IMR-90 (cell line): ENCODE measurements at regions not wholly inside any gene's neighbourhood (a gene's known extent, or its start where the extent isn't known, plus 50 kb on each side); places are given as distances from the start of the nearest gene placed in this dataset.

Experiments
- ATAC-seq: fragments of 200-7000 bp; cut with Tn5 transposase; 2 replicates; pipeline ENCODE4 v1.9.1; 2020; ENCODE audit warnings: low read depth, mild to moderate bottlenecking, moderate library complexity
- BruUV-seq: library from RNA; stranded (reverse); fragments of 400-500 nt; replicated peaks from 2 replicates; lab custom pipeline; 2021; lab: Mats Ljungman, UMichigan
- CTCF ChIA-PET: fragments of 300-600 bp; formaldehyde crosslinking; extraction: SDS; loops from one replicate; lab custom pipeline; 2021; ENCODE audit warnings: antibody characterized with exemption; lab: Yijun Ruan, JAX
- POLR2A ChIA-PET: fragments of 300-600 bp; sonication (Branson Sonifier 250); formaldehyde crosslinking; loops from one replicate; lab custom pipeline; 2022; ENCODE audit warnings: antibody characterized with exemption; ENCODE audit not compliant: unreplicated experiment; lab: Charles Lee
- DNase-seq: peaks from one replicate; pipeline ENCODE4 v3.0.0; 2013
- H2AFZ ChIP-seq: replicated peaks from 2 replicates; pipeline ENCODE3; 2013; ENCODE audit warnings: low read length, mild to moderate bottlenecking; ENCODE audit not compliant: poor library complexity
- H2AK5ac ChIP-seq: 2 replicates; pipeline ENCODE4 v1.6.1; 2013; ENCODE audit warnings: low read depth, low read length, inconsistent platforms
- H2AK9ac ChIP-seq: replicated peaks from 2 replicates; pipeline ENCODE3; 2013; ENCODE audit warnings: mild to moderate bottlenecking, low read depth, low read length, moderate library complexity; ENCODE audit not compliant: poor library complexity
- H2BK120ac ChIP-seq: 2 replicates; pipeline ENCODE4 v1.6.1; 2013; ENCODE audit warnings: low read depth, low read length, inconsistent platforms
- H2BK15ac ChIP-seq: 3 replicates; pipeline ENCODE4 v1.6.1; 2013; ENCODE audit warnings: low read depth, low read length, inconsistent platforms
- H2BK20ac ChIP-seq: 2 replicates; pipeline ENCODE4 v1.6.1; 2013; ENCODE audit warnings: low read depth, mild to moderate bottlenecking, inconsistent platforms, low read length, moderate library complexity
- H2BK5ac ChIP-seq: 2 replicates; pipeline ENCODE4 v1.6.1; 2013; ENCODE audit warnings: mild to moderate bottlenecking, low read depth, low read length, inconsistent platforms; ENCODE audit not compliant: poor library complexity, severe bottlenecking
- H3K14ac ChIP-seq: replicated peaks from 2 replicates; pipeline ENCODE4 v1.6.1; 2013; ENCODE audit warnings: low read depth, low read length, inconsistent platforms
- H3K18ac ChIP-seq: 2 replicates; pipeline ENCODE4 v1.6.1; 2013; ENCODE audit warnings: low read depth, low read length, control low read depth
- H3K23ac ChIP-seq: 2 replicates; pipeline ENCODE4 v1.6.1; 2013; ENCODE audit warnings: low read depth, low read length, inconsistent platforms
- H3K27ac ChIP-seq: 2 replicates; pipeline ENCODE4 v1.5.1; 2013; ENCODE audit warnings: mild to moderate bottlenecking, control low read depth, low read length; ENCODE audit not compliant: insufficient read depth
- H3K27me3 ChIP-seq: 2 replicates; pipeline ENCODE4 v1.6.1; 2013; ENCODE audit warnings: low read length; ENCODE audit not compliant: control insufficient read depth, insufficient read depth
- H3K36me3 ChIP-seq: 2 replicates; pipeline ENCODE4 v1.6.1; 2013; ENCODE audit warnings: low read length, mixed read lengths; ENCODE audit not compliant: control insufficient read depth, insufficient read depth
- H3K4ac ChIP-seq: 2 replicates; pipeline ENCODE4 v1.6.1; 2013; ENCODE audit warnings: low read depth, low read length, inconsistent platforms
- H3K4me1 ChIP-seq: 2 replicates; pipeline ENCODE4 v1.6.1; 2013; ENCODE audit warnings: low read length, mixed read lengths; ENCODE audit not compliant: control insufficient read depth, insufficient read depth
- H3K4me2 ChIP-seq: 2 replicates; pipeline ENCODE4 v1.6.1; 2013; ENCODE audit warnings: low read depth, mild to moderate bottlenecking, control low read depth, low read length, moderate library complexity
- H3K4me3 ChIP-seq: 2 replicates; pipeline ENCODE4 v1.5.1; 2013; ENCODE audit warnings: low read depth, mild to moderate bottlenecking, control low read depth, low read length, moderate library complexity; ENCODE audit not compliant: insufficient read depth
- H3K56ac ChIP-seq: 2 replicates; pipeline ENCODE4 v1.6.1; 2013; ENCODE audit warnings: low read length, inconsistent platforms; ENCODE audit not compliant: insufficient read depth; ENCODE audit errors: extremely low read depth
- H3K79me1 ChIP-seq, 2 experiments: 2 replicates each; pipeline ENCODE4 v1.6.1; 2013; ENCODE audit warnings: low read length in 2 of 2, inconsistent platforms in 1 of 2, low read depth in 1 of 2
- H3K9ac ChIP-seq: 2 replicates; pipeline ENCODE4 v1.6.1; 2013; ENCODE audit warnings: low read depth, low read length, control low read depth
- H3K9me1 ChIP-seq: 2 replicates; pipeline ENCODE4 v1.6.1; 2013; ENCODE audit warnings: low read length, inconsistent platforms; ENCODE audit not compliant: insufficient read depth
- H3K9me3 ChIP-seq: 2 replicates; pipeline ENCODE4 v1.6.1; 2013; ENCODE audit warnings: low read length; ENCODE audit not compliant: control insufficient read depth, insufficient read depth
- H4K20me1 ChIP-seq: 2 replicates; pipeline ENCODE4 v1.6.1; 2013; ENCODE audit warnings: low read length, inconsistent platforms; ENCODE audit not compliant: insufficient read depth
- H4K5ac ChIP-seq: 2 replicates; pipeline ENCODE4 v1.6.1; 2013; ENCODE audit warnings: mild to moderate bottlenecking, low read depth, low read length, control low read depth
- H4K8ac ChIP-seq, 2 experiments: 2 replicates each; pipeline ENCODE4 v1.6.1; 2013; ENCODE audit warnings: low read depth in 2 of 2, low read length in 2 of 2, control low read depth in 1 of 2, inconsistent platforms in 1 of 2
- H4K91ac ChIP-seq: 2 replicates; pipeline ENCODE4 v1.6.1; 2013; ENCODE audit warnings: low read depth, low read length, inconsistent platforms; ENCODE audit not compliant: insufficient read depth
- CEBPB ChIP-seq: IDR thresholded peaks from 2 replicates; pipeline ENCODE4 v1.6.1; 2012; ENCODE audit warnings: low read depth, low read length, improper control_type of control experiment
- MAZ ChIP-seq: IDR thresholded peaks from 2 replicates; pipeline ENCODE4 v1.6.1; 2012; ENCODE audit warnings: low read depth, mild to moderate bottlenecking, low read length, improper control_type of control experiment, moderate library complexity, borderline replicate concordance
- NFE2L2 ChIP-seq: fragments of 150-350 bp; IDR thresholded peaks from 2 replicates; pipeline ENCODE4 v1.6.1; 2016; ENCODE audit warnings: low read depth, mild to moderate bottlenecking, low read length
- RAD21 ChIP-seq: IDR thresholded peaks from 2 replicates; pipeline ENCODE4 v1.6.1; 2012; ENCODE audit warnings: low read length, improper control_type of control experiment
- WGBS, 2 experiments: methylation state at CpG; one replicate each; pipeline versions ENCODE4 v1.1.5 to v1.1.7; 2013; ENCODE audit warnings: missing lambda C conversion rate in 2 of 2; ENCODE audit not compliant: insufficient read length in 1 of 2; ENCODE audit errors: extremely low coverage in 2 of 2; 5-methylcytosine and 5-hydroxymethylcytosine counted together
- dilution Hi-C: fragments of 300-500 bp; cut with HindIII; formaldehyde crosslinking; loops from one replicate; pipeline ENCODE4 v1.14.3; 2018; ENCODE audit warnings: low sequenced_read_pairs; ENCODE audit not compliant: unreplicated experiment
- in situ Hi-C: fragments of 300-500 bp; cut with MboI; formaldehyde crosslinking; loops from 3 replicates; pipeline ENCODE4 v1.14.3; 2019; ENCODE audit warnings: low sequenced_read_pairs, inconsistent platforms, mixed read lengths
- intact Hi-C: fragments of 100-400 bp; cut with micrococcal nuclease; formaldehyde crosslinking; loops from 2 replicates; pipeline ENCODE4 v1.10.0; 2022
- TF ChIP-seq, protein P1 (sequence below): fragments of 150-350 bp; IDR thresholded peaks from 2 replicates; pipeline ENCODE4 v1.6.1; 2017; ENCODE audit warnings: mild to moderate bottlenecking, antibody characterized with exemption, low read length, low read depth

DNA sequence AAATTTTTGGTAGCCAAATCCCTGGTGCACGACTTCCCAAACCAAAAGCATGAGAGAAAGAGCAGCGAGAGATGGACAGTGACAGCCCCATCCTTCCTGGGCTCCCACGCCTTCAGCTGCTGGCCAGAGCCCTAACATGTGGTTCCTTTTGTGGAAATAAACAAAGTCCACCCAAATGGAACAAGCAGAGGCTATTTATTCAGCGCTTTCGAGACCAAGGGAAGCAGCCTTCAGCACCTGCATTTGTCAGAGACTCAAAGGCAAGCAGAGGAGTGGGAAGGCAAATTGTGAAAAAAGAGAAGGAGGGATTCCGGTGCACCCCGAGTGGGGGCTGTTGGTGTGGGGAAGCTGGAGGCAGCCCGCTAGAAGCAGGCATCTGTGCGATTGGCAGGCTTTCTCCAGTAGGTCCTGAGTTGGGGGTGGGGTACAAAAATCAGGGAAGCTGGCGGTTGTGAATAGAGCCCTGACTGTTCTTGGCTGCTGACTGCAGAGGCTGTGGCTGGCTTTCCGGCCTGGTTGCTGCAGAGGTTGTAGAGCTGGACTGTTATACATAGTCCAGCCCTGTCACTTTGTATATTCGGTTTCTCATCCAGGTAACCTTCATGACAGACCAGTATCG, 427.2 kb downstream of the OCA2 start:
- ATAC-seq: no peak
- H3K27me3 ChIP-seq: no peaks in the 10 kb centered on the region

More for the DNA sequence above, 427.2 kb downstream of the OCA2 start:
- Histone ChIP-seq H4K5ac (no peak overlapping the region), H3K4me3 (no peak overlapping the region), H3K4me2 (no peak overlapping the region), H2BK15ac (no peak overlapping the region), H3K23ac (no peak overlapping the region), H3K18ac (no peak overlapping the region), H3K9me3 (peaks cover 39% of the 10 kb centered on the region), H3K9ac (no peak overlapping the region), H3K36me3 (no peaks in the 10 kb centered on the region), H2BK5ac (no peak overlapping the region), H4K8ac (no peak overlapping the region), H2AK9ac (no peak overlapping the region), H3K4ac (no peak overlapping the region), H3K14ac (no peak overlapping the region), H4K91ac (no peak overlapping the region), H4K20me1 (no peaks in the 10 kb centered on the region), H2AFZ (no peak overlapping the region), H2BK120ac (no peak overlapping the region), H3K4me1 (no peaks in the 10 kb centered on the region), H3K9me1 (no peaks in the 10 kb centered on the region), H2BK20ac (no peak overlapping the region), H3K56ac (no peak overlapping the region), H2AK5ac (no peak overlapping the region), H3K79me1 (no peaks in the 10 kb centered on the region), H3K27ac (no peak overlapping the region)
- TF ChIP-seq RAD21 (no peak), CEBPB (no peak), MAZ (no peak), NFE2L2 (no peak)
- TF ChIP-seq, protein P1, sequence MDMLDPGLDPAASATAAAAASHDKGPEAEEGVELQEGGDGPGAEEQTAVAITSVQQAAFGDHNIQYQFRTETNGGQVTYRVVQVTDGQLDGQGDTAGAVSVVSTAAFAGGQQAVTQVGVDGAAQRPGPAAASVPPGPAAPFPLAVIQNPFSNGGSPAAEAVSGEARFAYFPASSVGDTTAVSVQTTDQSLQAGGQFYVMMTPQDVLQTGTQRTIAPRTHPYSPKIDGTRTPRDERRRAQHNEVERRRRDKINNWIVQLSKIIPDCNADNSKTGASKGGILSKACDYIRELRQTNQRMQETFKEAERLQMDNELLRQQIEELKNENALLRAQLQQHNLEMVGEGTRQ: no peak
- dilution Hi-C loops (no loop called here), intact Hi-C loops (no loop called here), in situ Hi-C loops (no loop called here)
- no peak for DNase-seq
- no TSS peak for BruUV-seq
- CTCF ChIA-PET: no interaction called here
- WGBS, 2 experiments: no CpG with 5 or more reads among the region's 13 CpGs
- POLR2A ChIA-PET: no interaction called here
